Fibroblast of pulmonary artery (primary cell): ENCODE measurements at regions not wholly inside any gene's neighbourhood (a gene's known extent, or its start where the extent isn't known, plus 50 kb on each side); places are given as distances from the start of the nearest gene placed in this dataset.

ENCODE experiments used
- DNase-seq: peaks from one replicate; pipeline ENCODE4 v3.0.0-alpha.2; 2010; ENCODE audit warnings: low read depth
- H3K4me3 ChIP-seq: replicated peaks from 2 replicates; pipeline ENCODE4 v1.5.1; 2011; ENCODE audit warnings: low read depth, mild to moderate bottlenecking, control low read depth, low read length, moderate library complexity
- CTCF ChIP-seq: IDR thresholded peaks from 2 replicates; pipeline ENCODE4 v1.5.1; 2011; ENCODE audit warnings: mild to moderate bottlenecking, control low read depth, low read length, inconsistent platforms; ENCODE audit errors: missing control alignments

- H3K4me3 ChIP-seq, result no peak overlapping the region
- DNase-seq, result peak; percentile 6
- no peak for TF ChIP-seq CTCF
Measured at GRCh38 chr4:18917689-18918088, 896.1 kb upstream of the LCORL start.

GRCh38 chr4:18914182-18914581 lies 892.6 kb upstream of the LCORL start:
- H3K4me3 ChIP-seq, result no peak overlapping the region
- TF ChIP-seq CTCF, result no peak
- DNase-seq, result no peak

- DNase-seq, result no peak
- TF ChIP-seq CTCF, result no peak
- H3K4me3 ChIP-seq, result no peak overlapping the region
Measured at GRCh38 chr4:18894928-18895327, 873.4 kb upstream of the LCORL start.

- DNase-seq, result peak; percentile 78
- TF ChIP-seq CTCF, result no peak
- H3K4me3 ChIP-seq, result no peak overlapping the region
Measured at GRCh38 chr4:18882468-18882867, 860.9 kb upstream of the LCORL start.

GRCh38 chr4:18881556-18881955 lies 860.0 kb upstream of the LCORL start:
- DNase-seq, result no peak
- no peak overlapping the region for H3K4me3 ChIP-seq
- TF ChIP-seq CTCF, result no peak

GRCh38 chr4:18880871-18881270 lies 859.3 kb upstream of the LCORL start:
- DNase-seq, result no peak

GRCh38 chr4:18878561-18878960 lies 857.0 kb upstream of the LCORL start:
- no peak overlapping the region for H3K4me3 ChIP-seq
- TF ChIP-seq CTCF, result no peak
- no peak for DNase-seq

More at GRCh38 chr4:18880871-18881270, 859.3 kb upstream of the LCORL start:
- H3K4me3 ChIP-seq, result no peak overlapping the region
- no peak for TF ChIP-seq CTCF
